Vagina (tissue), 2 donors: ENCODE measurements at regions not wholly inside any gene's neighbourhood (a gene's known extent, or its start where the extent isn't known, plus 50 kb on each side); places are given as distances from the start of the nearest gene placed in this dataset.

Experiments used
- DNase-seq, 2 donors: peaks; one replicate each; pipeline ENCODE4 v3.0.0-alpha.2; 2017; ENCODE audit errors: extremely low spot score in 2 of 2
- H3K27ac ChIP-seq: fragments of 200-600 bp; sonication (generic); one replicate; pipeline ENCODE4 v1.5.1; 2019
- H3K27me3 ChIP-seq: fragments of 200-600 bp; sonication (generic); one replicate; pipeline ENCODE4 v1.5.1; 2019
- H3K36me3 ChIP-seq, 2 donors: fragments of 200-600 bp; sonication (generic); one replicate each; pipeline ENCODE4 v1.5.1; 2017 to 2019
- H3K4me1 ChIP-seq: fragments of 200-600 bp; sonication (generic); one replicate; pipeline ENCODE4 v1.5.1; 2019
- H3K4me3 ChIP-seq, 2 donors: fragments of 200-600 bp; sonication (generic); 1 replicate in 1 of 2; 2 replicates in 1 of 2; pipeline ENCODE4 v1.5.1; 2016 to 2019
- H3K9me3 ChIP-seq: fragments of 200-600 bp; sonication (generic); one replicate; pipeline ENCODE4 v1.5.1; 2019
- POLR2A ChIP-seq, 2 donors: fragments of 450-650 bp; IDR thresholded peaks; one replicate each; pipeline ENCODE4 v1.6.1; 2017; ENCODE audit warnings: antibody characterized with exemption in 2 of 2, mild to moderate bottlenecking in 2 of 2, moderate library complexity in 2 of 2
- POLR2AphosphoS5 ChIP-seq, 2 donors: sonication (generic); formaldehyde crosslinking; IDR thresholded peaks; one replicate each; pipeline ENCODE4 v1.9.0; 2017; ENCODE audit warnings: antibody characterized with exemption in 2 of 2, mild to moderate bottlenecking in 2 of 2, low read depth in 1 of 2; ENCODE audit not compliant: insufficient read depth in 1 of 2
- intact Hi-C: fragments of 100-400 bp; cut with DNase I; formaldehyde crosslinking; loops from one replicate; pipeline ENCODE4 v1.15.1; 2023
- TF ChIP-seq, protein P1 (sequence below), 3 experiments: fragments of 450-650 bp in 2 of 3; fragments of 200-600 bp in 1 of 3; sonication (generic) in 1 of 3; IDR thresholded peaks; one replicate each; pipeline ENCODE4 v1.5.1; 2017 to 2019; ENCODE audit warnings: antibody characterized with exemption in 3 of 3, mild to moderate bottlenecking in 2 of 3, moderate library complexity in 2 of 3

DNA sequence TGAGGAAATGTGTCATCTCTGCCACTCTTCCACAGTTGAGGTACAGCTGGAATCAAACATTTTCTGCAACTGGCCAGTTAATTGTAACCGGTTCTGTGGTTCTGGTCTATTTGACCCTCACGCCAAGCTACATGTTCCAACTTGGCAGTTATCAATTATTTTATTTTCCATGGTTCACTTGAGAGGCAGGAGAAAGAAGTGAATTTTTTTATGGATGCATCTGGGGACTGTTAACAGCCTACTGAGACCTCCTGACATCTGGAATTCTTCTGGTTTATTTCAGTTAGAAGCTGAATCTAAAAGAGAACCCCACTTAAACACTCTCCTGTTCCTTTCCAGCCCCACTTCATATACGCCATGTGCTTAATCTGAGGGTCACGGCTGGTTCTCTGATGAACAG is 372.3 kb downstream of the DNAH5 start:
- TF ChIP-seq, protein P1, sequence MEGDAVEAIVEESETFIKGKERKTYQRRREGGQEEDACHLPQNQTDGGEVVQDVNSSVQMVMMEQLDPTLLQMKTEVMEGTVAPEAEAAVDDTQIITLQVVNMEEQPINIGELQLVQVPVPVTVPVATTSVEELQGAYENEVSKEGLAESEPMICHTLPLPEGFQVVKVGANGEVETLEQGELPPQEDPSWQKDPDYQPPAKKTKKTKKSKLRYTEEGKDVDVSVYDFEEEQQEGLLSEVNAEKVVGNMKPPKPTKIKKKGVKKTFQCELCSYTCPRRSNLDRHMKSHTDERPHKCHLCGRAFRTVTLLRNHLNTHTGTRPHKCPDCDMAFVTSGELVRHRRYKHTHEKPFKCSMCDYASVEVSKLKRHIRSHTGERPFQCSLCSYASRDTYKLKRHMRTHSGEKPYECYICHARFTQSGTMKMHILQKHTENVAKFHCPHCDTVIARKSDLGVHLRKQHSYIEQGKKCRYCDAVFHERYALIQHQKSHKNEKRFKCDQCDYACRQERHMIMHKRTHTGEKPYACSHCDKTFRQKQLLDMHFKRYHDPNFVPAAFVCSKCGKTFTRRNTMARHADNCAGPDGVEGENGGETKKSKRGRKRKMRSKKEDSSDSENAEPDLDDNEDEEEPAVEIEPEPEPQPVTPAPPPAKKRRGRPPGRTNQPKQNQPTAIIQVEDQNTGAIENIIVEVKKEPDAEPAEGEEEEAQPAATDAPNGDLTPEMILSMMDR (IDR thresholded peaks at IDR 0.05), result no peak
- TF ChIP-seq POLR2AphosphoS5 (IDR thresholded peaks at IDR 0.05; ENCODE audit: insufficient read depth in 1 of 2, low read depth in 1 of 2) (no peak), POLR2A (IDR thresholded peaks at IDR 0.05) (no peak)
- H3K4me1 ChIP-seq, result no peaks in the 10 kb centered on the region
- no peaks in the 10 kb centered on the region for H3K36me3 ChIP-seq
- H3K27me3 ChIP-seq, result no peaks in the 10 kb centered on the region
- no peak overlapping the region for H3K4me3 ChIP-seq
- intact Hi-C loops, result no loop called here
- no peaks in the 10 kb centered on the region for H3K9me3 ChIP-seq
- no peak for DNase-seq
- H3K27ac ChIP-seq, result no peak overlapping the region

DNA sequence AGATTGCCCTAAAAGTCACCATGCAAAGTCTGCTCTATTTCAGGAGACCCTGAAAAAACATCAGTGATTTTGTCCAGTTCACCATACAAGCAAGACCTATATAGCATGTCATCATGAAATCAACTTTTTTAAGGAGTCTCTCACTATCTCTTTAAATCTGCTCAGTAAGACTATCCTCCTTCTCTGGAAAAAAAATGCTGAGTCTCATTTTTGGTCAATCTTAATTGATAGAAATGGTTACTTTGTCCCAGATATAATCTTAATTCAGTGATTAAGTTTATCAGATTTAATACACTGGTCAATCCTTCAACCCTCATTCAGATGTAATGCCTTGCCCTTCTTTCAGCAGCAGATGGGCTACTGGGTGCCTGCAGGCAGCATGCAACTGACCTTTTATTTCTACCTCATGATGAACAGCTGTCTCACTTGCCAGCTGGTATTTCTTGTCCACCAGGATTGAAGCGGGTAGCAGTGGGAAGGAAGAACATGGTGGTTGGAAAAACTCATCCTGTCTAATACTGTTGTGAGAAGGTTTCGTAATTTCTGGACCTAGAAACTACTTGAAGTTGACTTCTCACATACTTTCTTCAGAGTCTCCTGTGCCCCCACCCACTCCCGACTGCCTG is 375.3 kb downstream of the DNAH5 start:
- Histone ChIP-seq H3K4me3 (no peak overlapping the region), H3K4me1 (no peaks in the 10 kb centered on the region), H3K36me3 (no peaks in the 10 kb centered on the region), H3K27me3 (no peaks in the 10 kb centered on the region), H3K27ac (no peak overlapping the region), H3K9me3 (no peaks in the 10 kb centered on the region)
- no peak for TF ChIP-seq POLR2AphosphoS5 (IDR thresholded peaks at IDR 0.05; ENCODE audit: insufficient read depth in 1 of 2, low read depth in 1 of 2)
- no peak for TF ChIP-seq POLR2A (IDR thresholded peaks at IDR 0.05)
- TF ChIP-seq, protein P1 (IDR thresholded peaks at IDR 0.05), result no peak
- no peak for DNase-seq
- intact Hi-C loops, result no loop called here

DNA sequence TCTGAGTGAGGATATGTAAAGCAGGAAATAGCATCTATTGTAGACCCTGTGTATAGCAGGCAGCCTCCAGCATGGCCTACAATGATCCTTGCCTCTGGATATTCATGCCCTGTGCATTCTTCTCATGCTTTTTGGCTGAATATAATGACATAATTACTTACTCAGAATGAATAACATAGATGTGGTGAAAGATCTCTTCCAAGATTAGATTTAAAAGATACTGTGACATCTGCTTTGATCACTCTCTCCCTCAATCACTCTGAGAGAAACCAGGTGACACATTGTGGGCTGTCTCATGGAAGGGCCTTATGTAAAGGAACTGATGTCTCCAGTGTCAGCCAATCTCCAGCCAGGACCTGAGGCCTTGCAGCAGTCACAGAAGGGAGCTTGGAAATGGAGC is 376.7 kb downstream of the DNAH5 start:
- intact Hi-C loops, result no loop called here
- H3K4me1 ChIP-seq, result no peaks in the 10 kb centered on the region
- no peak for TF ChIP-seq POLR2AphosphoS5 (IDR thresholded peaks at IDR 0.05; ENCODE audit: insufficient read depth in 1 of 2, low read depth in 1 of 2)
- no peak for TF ChIP-seq POLR2A (IDR thresholded peaks at IDR 0.05)
- TF ChIP-seq, protein P1 (IDR thresholded peaks at IDR 0.05), result no peak
- H3K36me3 ChIP-seq, result no peaks in the 10 kb centered on the region
- DNase-seq, result no peak
- H3K9me3 ChIP-seq, result no peaks in the 10 kb centered on the region
- no peak overlapping the region for H3K27ac ChIP-seq
- H3K4me3 ChIP-seq, result no peak overlapping the region
- H3K27me3 ChIP-seq, result no peaks in the 10 kb centered on the region

DNA sequence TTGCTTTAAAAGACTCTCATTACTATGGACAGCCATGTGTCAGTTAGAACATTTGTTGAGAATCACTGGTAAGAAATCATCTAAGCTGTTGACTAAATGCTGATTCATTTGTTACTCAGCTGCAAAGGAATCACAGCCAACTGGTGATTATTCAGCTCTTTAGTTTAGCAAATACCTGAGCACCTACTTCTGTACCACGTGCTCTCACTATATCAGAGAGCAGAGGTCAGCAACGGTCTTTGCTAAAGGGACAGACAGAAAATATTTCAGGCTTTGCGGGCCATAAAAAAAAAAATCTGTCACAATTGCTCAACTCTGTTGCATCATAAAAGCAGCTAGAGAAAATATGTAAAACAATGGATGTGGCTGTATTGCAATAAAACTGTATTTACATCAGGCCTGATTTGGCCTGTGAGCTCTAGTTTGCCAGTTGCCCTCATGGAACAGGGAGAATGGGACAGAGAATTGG is 377.6 kb downstream of the DNAH5 start:
- DNase-seq, result no peak
- intact Hi-C loops, result no loop called here
- Histone ChIP-seq H3K36me3 (no peaks in the 10 kb centered on the region), H3K27me3 (no peaks in the 10 kb centered on the region), H3K9me3 (no peaks in the 10 kb centered on the region), H3K4me3 (no peak overlapping the region), H3K27ac (no peak overlapping the region), H3K4me1 (no peaks in the 10 kb centered on the region)
- TF ChIP-seq POLR2A (IDR thresholded peaks at IDR 0.05) (no peak), POLR2AphosphoS5 (IDR thresholded peaks at IDR 0.05; ENCODE audit: insufficient read depth in 1 of 2, low read depth in 1 of 2) (no peak)
- TF ChIP-seq, protein P1 (IDR thresholded peaks at IDR 0.05), result no peak

DNA sequence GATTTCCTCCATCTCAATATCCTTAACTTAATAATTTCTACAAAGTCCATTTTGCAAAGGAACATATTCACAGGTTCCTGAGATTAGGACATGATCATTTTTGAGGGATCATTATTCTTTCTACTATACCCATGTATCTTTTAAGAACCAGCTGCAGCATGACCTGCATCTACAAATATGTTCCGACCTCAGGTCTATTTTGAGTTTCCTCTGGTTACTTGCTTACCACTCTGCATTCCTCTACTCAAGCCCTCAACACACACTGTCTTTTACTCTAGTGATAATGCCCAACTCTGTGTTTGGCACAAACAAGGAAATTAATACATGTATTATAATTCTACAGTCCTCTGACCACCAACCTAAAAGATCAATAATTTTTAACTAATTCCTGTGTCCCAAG is 386.1 kb downstream of the DNAH5 start:
- no peak overlapping the region for H3K27ac ChIP-seq
- no peak for DNase-seq
- intact Hi-C loops, result no loop called here
- TF ChIP-seq POLR2AphosphoS5 (IDR thresholded peaks at IDR 0.05; ENCODE audit: insufficient read depth in 1 of 2, low read depth in 1 of 2), result no peak
- no peak for TF ChIP-seq POLR2A (IDR thresholded peaks at IDR 0.05)
- TF ChIP-seq, protein P1 (IDR thresholded peaks at IDR 0.05), result no peak
- no peaks in the 10 kb centered on the region for H3K4me1 ChIP-seq
- H3K4me3 ChIP-seq, result no peak overlapping the region
- H3K9me3 ChIP-seq, result no peaks in the 10 kb centered on the region
- H3K36me3 ChIP-seq, result no peaks in the 10 kb centered on the region
- H3K27me3 ChIP-seq, result no peaks in the 10 kb centered on the region
